Gastroesophageal sphincter (tissue), 3 donors: ENCODE measurements at regions not wholly inside any gene's neighbourhood (a gene's known extent, or its start where the extent isn't known, plus 50 kb on each side); places are given as distances from the start of the nearest gene placed in this dataset.

Experiments
- CTCF ChIP-seq, 4 experiments: fragments of 200-600 bp in 2 of 4; fragments of 450-650 bp in 2 of 4; sonication (generic) in 1 of 4; IDR thresholded peaks; one replicate each; pipeline ENCODE4 v1.5.1; 2017 to 2019; ENCODE audit warnings: antibody characterized with exemption in 4 of 4, mild to moderate bottlenecking in 2 of 4, moderate library complexity in 2 of 4
- POLR2A ChIP-seq, 2 donors: fragments of 450-650 bp; IDR thresholded peaks; one replicate each; pipeline ENCODE4 v1.6.1; 2017; ENCODE audit warnings: antibody characterized with exemption in 2 of 2, mild to moderate bottlenecking in 2 of 2, moderate library complexity in 1 of 2
- POLR2AphosphoS5 ChIP-seq: sonication (generic); formaldehyde crosslinking; IDR thresholded peaks from one replicate; pipeline ENCODE4 v1.6.1; 2017; ENCODE audit warnings: antibody characterized with exemption

- TF ChIP-seq POLR2AphosphoS5 (no peak), CTCF (IDR thresholded peaks at IDR 0.05) (no peak), POLR2A (IDR thresholded peaks at IDR 0.05) (no peak)
Measured at GRCh38 chr16:5776876-5777275, 679.3 kb upstream of the EEF2KMT start.
